Brain microvascular endothelial cell (primary cell): ENCODE measurements at regions not wholly inside any gene's neighbourhood (a gene's known extent, or its start where the extent isn't known, plus 50 kb on each side); places are given as distances from the start of the nearest gene placed in this dataset.

Experiments used
- DNase-seq: peaks from one replicate; pipeline ENCODE4 v3.0.0-alpha.2; 2020
- H3K27ac ChIP-seq: fragments of 250-450 bp; sonication (Bioruptor Pico); 2 replicates; pipeline ENCODE4 v1.5.1; 2020; ENCODE audit warnings: mild to moderate bottlenecking, moderate library complexity
- H3K27me3 ChIP-seq: fragments of 250-450 bp; sonication (Bioruptor Pico); replicated peaks from 2 replicates; pipeline ENCODE4 v1.5.1; 2020; ENCODE audit warnings: mild to moderate bottlenecking
- H3K36me3 ChIP-seq: fragments of 250-450 bp; sonication (Bioruptor Pico); replicated peaks from 2 replicates; pipeline ENCODE4 v1.5.1; 2020; ENCODE audit warnings: mild to moderate bottlenecking
- H3K4me3 ChIP-seq: 2 replicates; pipeline ENCODE4 v1.5.1; 2011; ENCODE audit warnings: low read depth, mild to moderate bottlenecking, control low read depth, low read length, moderate library complexity
- CTCF ChIP-seq: IDR thresholded peaks from 2 replicates; pipeline ENCODE4 v1.5.1; 2011; ENCODE audit warnings: low read depth, mild to moderate bottlenecking, moderate library complexity, low read length, control low read depth, inconsistent platforms; ENCODE audit errors: missing control alignments
- in situ Hi-C: cut with HindIII; loops from 2 replicates; pipeline ENCODE4 v1.10.0; 2017; ENCODE audit warnings: low sequenced_read_pairs, low pct_ligation_motif_present

GRCh38 chr6:141165002-141165665 is 967.6 kb upstream of the GJE1 start:
- H3K4me3 ChIP-seq: no peak overlapping the region
- in situ Hi-C loops: no loop called here
- no peak for DNase-seq
- no peak overlapping the region for H3K27ac ChIP-seq
- H3K27me3 ChIP-seq: no peaks in the 10 kb centered on the region
- no peaks in the 10 kb centered on the region for H3K36me3 ChIP-seq
- no peak for TF ChIP-seq CTCF

GRCh38 chr6:141164042-141164743 is 968.5 kb upstream of the GJE1 start:
- no peak overlapping the region for H3K27ac ChIP-seq
- H3K27me3 ChIP-seq: no peaks in the 10 kb centered on the region
- no peak for DNase-seq
- H3K36me3 ChIP-seq: no peaks in the 10 kb centered on the region
- H3K4me3 ChIP-seq: no peak overlapping the region
- in situ Hi-C loops: no loop called here
- no peak for TF ChIP-seq CTCF

- no peak for TF ChIP-seq CTCF
- no peak overlapping the region for H3K27ac ChIP-seq
- no peaks in the 10 kb centered on the region for H3K27me3 ChIP-seq
- no peak overlapping the region for H3K4me3 ChIP-seq
- no peak for DNase-seq
- in situ Hi-C loops: no loop called here
- no peaks in the 10 kb centered on the region for H3K36me3 ChIP-seq
These were observed 969.6 kb upstream of the GJE1 start for GRCh38 chr6:141163107-141163506.

- no peak for DNase-seq
- H3K27ac ChIP-seq: no peak overlapping the region
- no peaks in the 10 kb centered on the region for H3K27me3 ChIP-seq
- TF ChIP-seq CTCF: no peak
- in situ Hi-C loops: no loop called here
- H3K4me3 ChIP-seq: no peak overlapping the region
- H3K36me3 ChIP-seq: no peaks in the 10 kb centered on the region
These were observed 974.0 kb upstream of the GJE1 start for GRCh38 chr6:141158740-141159139.

- H3K27ac ChIP-seq: no peak overlapping the region
- H3K27me3 ChIP-seq: no peaks in the 10 kb centered on the region
- in situ Hi-C loops: no loop called here
- no peaks in the 10 kb centered on the region for H3K36me3 ChIP-seq
- DNase-seq: no peak
- H3K4me3 ChIP-seq: no peak overlapping the region
- no peak for TF ChIP-seq CTCF
These were observed 979.2 kb upstream of the GJE1 start for GRCh38 chr6:141153563-141153962.

GRCh38 chr6:141152951-141153350 is 979.8 kb upstream of the GJE1 start:
- no peak for DNase-seq
- Histone ChIP-seq H3K4me3 (no peak overlapping the region), H3K36me3 (no peaks in the 10 kb centered on the region), H3K27ac (no peak overlapping the region), H3K27me3 (no peaks in the 10 kb centered on the region)
- TF ChIP-seq CTCF: no peak
- in situ Hi-C loops: no loop called here
